HG03139 (cell line): ENCODE measurements at regions not wholly inside any gene's neighbourhood (a gene's known extent, or its start where the extent isn't known, plus 50 kb on each side); places are given as distances from the start of the nearest gene placed in this dataset.

Source experiments
- ATAC-seq: cut with Tn5 transposase; IDR thresholded peaks from one replicate; pipeline ENCODE4 v1.9.1; 2021; ENCODE audit not compliant: unreplicated experiment

GRCh38 chr1:57683037-57683942, 259.4 kb upstream of the DAB1 start:
- no peak for ATAC-seq

DNA sequence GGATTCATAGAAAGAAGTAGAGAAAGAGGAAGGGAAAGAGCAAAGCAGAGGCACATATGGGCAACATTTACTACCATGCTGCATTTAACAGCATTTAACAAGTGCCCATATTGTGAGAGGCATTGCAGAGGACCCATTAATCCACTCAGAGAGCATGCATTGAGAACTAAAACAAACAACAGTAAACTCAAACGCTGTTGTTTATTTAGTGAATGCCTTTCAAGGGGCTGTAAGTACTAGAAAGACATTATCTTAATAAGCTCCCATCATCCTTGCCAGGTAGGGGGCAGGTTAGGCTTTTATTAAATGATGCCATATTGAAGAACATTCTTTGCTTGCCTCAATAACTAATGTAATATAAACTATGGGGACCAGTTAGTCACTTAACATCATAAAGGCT, 254.3 kb upstream of the DAB1 start:
- no peak for ATAC-seq

GRCh38 chr1:57675776-57676175, 251.9 kb upstream of the DAB1 start:
- no peak for ATAC-seq

DNA sequence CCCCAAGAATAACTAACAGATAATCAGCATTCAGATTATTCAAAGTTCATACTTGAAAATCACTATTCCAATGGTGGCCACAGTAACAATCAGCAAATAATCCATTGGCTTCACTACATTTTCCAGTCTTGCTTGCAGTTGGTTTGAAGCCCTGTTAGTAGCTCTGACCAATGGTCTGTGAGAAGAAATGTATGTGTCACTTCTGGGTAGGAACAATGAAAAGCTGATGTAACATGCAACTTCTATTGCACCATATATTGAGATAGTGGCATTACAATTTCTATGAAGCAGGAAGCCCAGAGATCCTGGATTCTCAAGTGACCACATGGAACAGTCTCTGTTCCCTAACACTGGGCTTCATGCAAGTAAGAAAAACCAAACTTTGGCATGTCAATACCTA, 250.9 kb upstream of the DAB1 start:
- no peak for ATAC-seq

GRCh38 chr1:57672346-57673140, 248.7 kb upstream of the DAB1 start:
- ATAC-seq: no peak

DNA sequence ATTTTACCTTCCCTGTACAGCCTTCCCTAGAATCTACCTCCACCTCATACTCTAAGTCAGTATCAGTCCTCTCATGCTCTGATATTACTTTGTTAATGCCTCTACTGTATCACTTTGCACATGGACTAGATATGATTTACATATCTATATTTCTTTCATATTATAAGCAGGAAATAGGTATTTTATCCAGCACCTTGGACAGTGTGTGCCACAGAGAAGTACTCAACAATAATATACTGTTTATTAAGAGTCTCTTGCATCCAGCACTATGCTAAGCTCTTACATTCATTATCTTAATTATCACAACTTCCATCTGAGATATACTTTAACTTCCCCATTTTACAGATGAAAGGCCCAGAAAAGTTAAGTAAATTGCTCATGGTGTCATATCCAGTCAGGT, 247.9 kb upstream of the DAB1 start:
- ATAC-seq: no peak

- no peak for ATAC-seq
Observed at GRCh38 chr1:57659804-57660203, 235.9 kb upstream of the DAB1 start.

- no peak for ATAC-seq
Observed at GRCh38 chr1:57655161-57655560, 231.3 kb upstream of the DAB1 start.

GRCh38 chr1:57644667-57645066, 220.8 kb upstream of the DAB1 start:
- ATAC-seq: no peak

DNA sequence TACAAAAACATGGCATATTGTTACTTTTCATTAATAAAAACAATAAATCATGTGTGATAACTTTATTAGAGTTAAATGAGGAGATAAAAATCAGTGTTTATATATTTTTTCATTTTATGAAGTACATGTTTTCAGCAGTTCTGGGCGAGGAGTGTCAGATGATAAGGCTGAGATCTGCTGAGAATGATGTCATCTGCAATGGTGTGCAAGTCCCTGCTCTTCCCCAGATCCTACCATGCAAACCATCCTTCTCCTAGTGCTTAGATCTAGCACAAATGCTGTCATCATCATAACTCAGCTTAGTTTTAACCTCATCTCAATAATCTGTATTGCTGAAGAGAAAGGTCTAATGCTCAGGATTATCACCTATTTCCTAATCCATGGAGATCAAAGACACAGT, 214.4 kb upstream of the DAB1 start:
- no peak for ATAC-seq

GRCh38 chr1:57637155-57637554, 213.3 kb upstream of the DAB1 start:
- no peak for ATAC-seq

GRCh38 chr1:57633881-57634280, 210.0 kb upstream of the DAB1 start:
- ATAC-seq: no peak

DNA sequence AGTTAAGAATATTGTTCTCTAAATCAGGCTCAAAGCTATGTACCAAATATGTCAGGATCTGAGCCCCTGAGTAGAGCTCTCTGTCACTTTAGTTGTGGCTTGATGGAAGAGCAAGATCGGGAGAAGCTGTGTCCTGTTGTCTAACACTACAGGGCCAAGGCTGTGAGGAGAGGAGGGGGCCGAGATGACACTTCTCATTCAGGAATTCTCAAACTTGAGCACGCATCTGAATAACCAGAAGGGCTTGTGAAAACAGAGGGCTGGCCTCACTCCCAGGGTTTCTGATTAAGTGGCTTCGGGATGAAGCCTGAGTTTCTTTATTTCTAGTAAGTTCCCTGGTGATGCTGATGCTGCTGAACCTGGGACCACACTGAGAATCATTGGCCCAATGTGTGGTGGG, 209.2 kb upstream of the DAB1 start:
- no peak for ATAC-seq

DNA sequence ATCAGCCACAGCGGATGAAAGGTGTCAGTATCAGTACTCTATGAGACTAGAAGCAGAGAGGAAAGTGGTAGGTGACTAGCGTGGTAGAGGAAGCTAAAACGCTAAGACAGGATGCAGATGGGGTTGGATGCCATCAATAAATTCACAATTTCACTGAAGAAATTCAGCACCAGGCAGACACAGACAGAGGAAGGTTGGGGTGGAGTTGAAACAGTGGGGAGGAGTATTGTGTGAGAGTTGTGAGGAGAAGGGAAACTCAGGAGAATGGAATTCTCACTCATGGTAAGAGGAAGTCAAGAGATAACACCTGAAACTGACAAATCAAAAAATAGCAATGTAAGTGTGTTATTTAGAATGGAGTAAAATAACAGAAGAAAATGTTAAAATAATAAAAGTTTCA, 208.5 kb upstream of the DAB1 start:
- ATAC-seq: no peak

GRCh38 chr1:57627612-57628011, 203.8 kb upstream of the DAB1 start:
- ATAC-seq: no peak

DNA sequence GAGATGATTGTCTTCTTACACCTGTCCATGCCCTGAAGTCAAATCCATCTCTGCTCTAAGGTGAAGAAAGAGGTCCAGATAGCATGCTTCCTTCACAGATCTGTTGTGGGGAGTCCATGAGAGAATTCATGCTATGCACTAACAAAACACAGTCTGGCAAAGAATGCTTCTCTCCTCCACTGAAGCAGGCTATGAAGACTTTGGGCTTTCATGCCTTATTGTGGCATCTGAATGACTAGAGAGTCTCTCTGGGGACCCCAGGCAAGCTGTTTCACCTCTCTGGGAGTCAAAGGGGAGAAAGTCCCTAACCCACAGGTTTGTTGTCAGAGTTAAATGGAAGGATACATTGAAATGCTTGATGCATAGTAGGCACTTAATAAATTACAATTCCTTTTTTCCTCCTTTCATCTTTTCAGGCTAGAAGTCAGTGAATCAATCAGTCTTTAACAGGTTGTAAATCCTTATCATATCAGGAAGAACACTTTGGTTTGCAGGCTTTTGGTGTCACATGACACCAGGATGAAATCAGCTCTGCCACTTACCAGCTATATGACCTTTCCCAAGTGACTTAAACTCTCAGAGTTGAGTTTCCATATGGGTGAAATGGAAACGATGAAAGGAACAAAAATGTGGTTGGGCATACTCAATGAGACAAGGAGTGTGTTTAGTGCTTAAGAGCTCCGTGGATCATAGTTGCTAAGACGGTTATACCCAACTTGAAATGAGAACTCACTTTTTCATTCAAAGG, 200.1 kb upstream of the DAB1 start:
- ATAC-seq: no peak

DNA sequence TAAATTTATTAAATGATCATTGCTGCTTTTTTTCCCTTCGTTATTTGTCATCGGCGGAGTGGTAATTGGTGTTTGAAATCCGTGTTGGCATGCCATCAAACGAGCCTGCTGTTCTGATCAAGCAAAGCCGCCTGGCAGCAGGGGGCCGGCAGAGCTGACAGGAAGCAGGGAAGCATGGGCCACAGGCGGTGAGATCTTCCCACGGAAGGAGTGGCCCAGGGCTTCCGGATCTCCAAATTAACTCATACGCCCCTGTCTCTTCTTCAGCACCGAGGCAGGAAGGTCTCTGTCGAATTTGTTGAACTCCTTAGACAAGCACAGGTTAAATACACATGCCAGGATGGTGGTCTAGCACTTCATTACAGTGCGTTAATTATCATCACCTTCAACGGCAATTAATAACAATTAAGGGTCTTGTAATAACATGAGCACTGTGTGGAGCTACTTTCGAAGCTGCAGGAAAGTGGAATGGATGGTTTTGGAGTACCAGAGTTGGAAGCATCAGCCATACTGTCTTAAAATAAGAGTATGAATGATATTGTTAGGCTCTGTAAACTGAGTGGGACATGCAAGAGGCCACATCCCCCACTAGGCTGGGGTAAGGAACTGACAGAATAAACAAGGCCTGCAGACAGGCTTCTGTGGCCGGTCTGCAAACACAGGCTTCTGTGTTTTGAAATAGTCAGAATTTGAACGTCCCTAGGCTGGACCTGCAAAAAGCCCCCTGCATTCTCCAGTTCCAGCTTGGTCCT, 199.4 kb upstream of the DAB1 start:
- no peak for ATAC-seq

DNA sequence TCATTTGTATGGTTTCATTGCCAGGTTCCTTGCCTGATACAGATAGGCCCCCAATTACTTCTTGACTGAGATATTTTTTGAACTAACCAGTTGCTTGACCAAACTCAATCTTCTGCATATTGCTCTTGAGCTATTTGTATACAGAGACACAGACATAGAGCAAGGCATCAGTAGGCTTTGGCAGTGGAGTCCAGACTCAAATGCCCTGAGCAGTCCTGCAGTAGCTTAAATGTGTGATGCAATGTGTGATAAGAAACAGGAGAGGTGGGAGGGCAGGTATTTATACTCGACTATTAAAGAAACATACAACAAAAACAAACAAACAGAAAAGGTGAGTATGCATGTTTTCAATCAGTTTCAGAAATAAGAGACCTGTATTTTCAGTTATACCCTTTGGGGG, 197.9 kb upstream of the DAB1 start:
- no peak for ATAC-seq

- ATAC-seq: no peak
Observed at GRCh38 chr1:57620605-57621004, 196.7 kb upstream of the DAB1 start.

GRCh38 chr1:57616921-57617320, 193.1 kb upstream of the DAB1 start:
- no peak for ATAC-seq

DNA sequence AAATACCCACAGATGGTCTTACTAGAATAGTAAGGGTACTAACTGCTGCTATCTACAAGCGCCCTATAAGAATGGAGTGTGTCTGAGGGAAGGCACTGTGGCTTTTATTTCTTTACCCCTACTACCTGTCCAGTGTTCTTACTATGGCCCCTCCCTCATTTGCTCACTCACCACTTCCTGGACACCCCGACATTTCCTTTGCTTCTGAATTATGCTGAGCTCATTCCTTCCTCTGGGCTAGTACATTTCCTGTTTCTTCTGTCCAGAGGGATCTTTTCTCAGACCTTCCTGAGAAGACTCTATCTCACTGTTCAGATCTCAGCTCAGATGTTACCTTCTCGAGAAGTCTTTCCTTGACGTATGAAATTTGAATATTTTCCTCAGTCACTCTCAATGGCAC, 192.1 kb upstream of the DAB1 start:
- no peak for ATAC-seq
